Heart left ventricle (tissue), 13 donors: ENCODE measurements at regions not wholly inside any gene's neighbourhood (a gene's known extent, or its start where the extent isn't known, plus 50 kb on each side); places are given as distances from the start of the nearest gene placed in this dataset.

ENCODE experiments used
- POLR2A ChIP-seq, 2 donors: fragments of 450-650 bp; IDR thresholded peaks; one replicate each; pipeline ENCODE4 v1.6.1; 2017; ENCODE audit warnings: antibody characterized with exemption in 2 of 2, mild to moderate bottlenecking in 2 of 2, moderate library complexity in 2 of 2
- TF ChIP-seq, protein P1 (sequence below), 12 donors: fragments of 200-600 bp; sonication (generic) in 4 of 12; IDR thresholded peaks; one replicate each; pipeline versions ENCODE4 v1.5.0 to v1.8.0; 2018 to 2022; ENCODE audit warnings: antibody characterized with exemption in 12 of 12, mild to moderate bottlenecking in 5 of 12
- donor health status: ischemic (EF 13 %, LVEDD 7.1; RV severe dilation, severe dysfunction).
- donor health status: DM: no; HTN: yes; CAD: no.
- donor health status: DM: no; HTN: no; CAD: no.
- donor health status: ischemic (EF 25% LVEDD 6.9; RV normal size, moderate dysfunction).
- donor health status: ischemic (EF 25% LVEDD 5.7; RV mildly dilated, moderate dysfunction).
- donor health status: ischemic (EF 35%, LVEDD 5.7; RV mildly dilated, moderate dysfunction).
- donor health status: nonischemic (EF 11% LVEDD 7.7; RV severe dilation, severe dysfunction).
- donor health status: DM: yes; HTN: yes; CAD: no.
- donor health status: PGD.
- donor health status: ischemic (EF 29% LVEDD 5.4; RV normal size, mild dysfunction).
- donor health status: nonischemic (EF 23%, LVEDD 6.1; RV moderate dilation, normal function).

DNA sequence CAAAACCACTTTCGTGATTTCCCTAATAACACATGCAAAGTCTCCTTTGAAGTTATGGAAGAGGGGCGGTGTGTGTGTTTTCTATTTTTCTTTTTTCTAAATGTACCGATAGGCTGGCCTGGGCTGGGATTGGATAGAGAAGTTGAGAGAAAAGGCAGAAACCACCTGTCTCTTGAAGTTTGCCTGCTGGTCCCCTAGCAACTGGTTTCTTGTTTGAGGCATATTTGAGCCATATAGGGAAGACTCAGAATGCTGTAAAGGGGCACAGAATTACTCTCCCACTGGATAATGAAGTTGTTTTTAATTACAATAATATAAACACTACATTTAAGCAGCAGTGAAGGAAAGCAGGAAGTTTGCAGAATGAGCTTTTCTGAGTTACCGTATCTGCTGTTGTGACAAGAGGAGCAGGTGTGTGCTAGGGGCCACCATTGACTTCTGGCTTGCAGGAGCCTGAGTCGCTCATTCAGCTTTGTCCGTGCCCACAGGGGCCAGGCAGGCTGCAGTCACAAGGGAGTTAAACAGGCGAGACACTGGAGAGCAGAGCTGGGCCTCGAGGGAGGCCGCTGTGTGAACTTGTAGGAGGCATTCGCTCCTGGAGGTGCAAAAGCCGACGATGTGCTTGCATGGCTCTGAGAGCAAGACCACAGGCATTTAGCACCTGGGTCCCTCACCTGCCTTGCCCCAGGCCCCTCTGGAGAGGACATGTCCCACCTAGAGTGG lies 173.8 kb upstream of the RGS6 start:
- TF ChIP-seq, protein P1, sequence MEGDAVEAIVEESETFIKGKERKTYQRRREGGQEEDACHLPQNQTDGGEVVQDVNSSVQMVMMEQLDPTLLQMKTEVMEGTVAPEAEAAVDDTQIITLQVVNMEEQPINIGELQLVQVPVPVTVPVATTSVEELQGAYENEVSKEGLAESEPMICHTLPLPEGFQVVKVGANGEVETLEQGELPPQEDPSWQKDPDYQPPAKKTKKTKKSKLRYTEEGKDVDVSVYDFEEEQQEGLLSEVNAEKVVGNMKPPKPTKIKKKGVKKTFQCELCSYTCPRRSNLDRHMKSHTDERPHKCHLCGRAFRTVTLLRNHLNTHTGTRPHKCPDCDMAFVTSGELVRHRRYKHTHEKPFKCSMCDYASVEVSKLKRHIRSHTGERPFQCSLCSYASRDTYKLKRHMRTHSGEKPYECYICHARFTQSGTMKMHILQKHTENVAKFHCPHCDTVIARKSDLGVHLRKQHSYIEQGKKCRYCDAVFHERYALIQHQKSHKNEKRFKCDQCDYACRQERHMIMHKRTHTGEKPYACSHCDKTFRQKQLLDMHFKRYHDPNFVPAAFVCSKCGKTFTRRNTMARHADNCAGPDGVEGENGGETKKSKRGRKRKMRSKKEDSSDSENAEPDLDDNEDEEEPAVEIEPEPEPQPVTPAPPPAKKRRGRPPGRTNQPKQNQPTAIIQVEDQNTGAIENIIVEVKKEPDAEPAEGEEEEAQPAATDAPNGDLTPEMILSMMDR (IDR thresholded peaks at IDR 0.05): no peak
- no peak for TF ChIP-seq POLR2A (IDR thresholded peaks at IDR 0.05)
